ENCODE measurements at regions not wholly inside any gene's neighbourhood (a gene's known extent, or its start where the extent isn't known, plus 50 kb on each side); places are given as distances from the start of the nearest gene placed in this dataset.
"Not testable (repeated sequence)": the region's sequence is repeated elsewhere in the genome, so short reads cannot be mapped to it uniquely, and the experiment has no call there.

GRCh38 chr4:31246856-31247255, 526.7 kb downstream of the PCDH7 start:
- H3K27me3 Mint-ChIP-seq (ENCODE audit: unreplicated experiment): no peaks in the 10 kb centered on the region
- no peak overlapping the region for H3K4me3 Mint-ChIP-seq (ENCODE audit: unreplicated experiment)
- TF ChIP-seq, protein P1, sequence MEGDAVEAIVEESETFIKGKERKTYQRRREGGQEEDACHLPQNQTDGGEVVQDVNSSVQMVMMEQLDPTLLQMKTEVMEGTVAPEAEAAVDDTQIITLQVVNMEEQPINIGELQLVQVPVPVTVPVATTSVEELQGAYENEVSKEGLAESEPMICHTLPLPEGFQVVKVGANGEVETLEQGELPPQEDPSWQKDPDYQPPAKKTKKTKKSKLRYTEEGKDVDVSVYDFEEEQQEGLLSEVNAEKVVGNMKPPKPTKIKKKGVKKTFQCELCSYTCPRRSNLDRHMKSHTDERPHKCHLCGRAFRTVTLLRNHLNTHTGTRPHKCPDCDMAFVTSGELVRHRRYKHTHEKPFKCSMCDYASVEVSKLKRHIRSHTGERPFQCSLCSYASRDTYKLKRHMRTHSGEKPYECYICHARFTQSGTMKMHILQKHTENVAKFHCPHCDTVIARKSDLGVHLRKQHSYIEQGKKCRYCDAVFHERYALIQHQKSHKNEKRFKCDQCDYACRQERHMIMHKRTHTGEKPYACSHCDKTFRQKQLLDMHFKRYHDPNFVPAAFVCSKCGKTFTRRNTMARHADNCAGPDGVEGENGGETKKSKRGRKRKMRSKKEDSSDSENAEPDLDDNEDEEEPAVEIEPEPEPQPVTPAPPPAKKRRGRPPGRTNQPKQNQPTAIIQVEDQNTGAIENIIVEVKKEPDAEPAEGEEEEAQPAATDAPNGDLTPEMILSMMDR (IDR thresholded peaks at IDR 0.05; ENCODE audit: unreplicated experiment): no peak
- no peaks in the 10 kb centered on the region for H3K36me3 Mint-ChIP-seq (ENCODE audit: low read depth, unreplicated experiment)
- no peaks in the 10 kb centered on the region for H3K4me1 Mint-ChIP-seq (ENCODE audit: unreplicated experiment)
- no peak overlapping the region for H3K27ac Mint-ChIP-seq (ENCODE audit: unreplicated experiment)
- no peaks in the 10 kb centered on the region for H3K9me3 Mint-ChIP-seq (ENCODE audit: unreplicated experiment)
- DNase-seq (ENCODE audit: low spot score): no peak

DNA sequence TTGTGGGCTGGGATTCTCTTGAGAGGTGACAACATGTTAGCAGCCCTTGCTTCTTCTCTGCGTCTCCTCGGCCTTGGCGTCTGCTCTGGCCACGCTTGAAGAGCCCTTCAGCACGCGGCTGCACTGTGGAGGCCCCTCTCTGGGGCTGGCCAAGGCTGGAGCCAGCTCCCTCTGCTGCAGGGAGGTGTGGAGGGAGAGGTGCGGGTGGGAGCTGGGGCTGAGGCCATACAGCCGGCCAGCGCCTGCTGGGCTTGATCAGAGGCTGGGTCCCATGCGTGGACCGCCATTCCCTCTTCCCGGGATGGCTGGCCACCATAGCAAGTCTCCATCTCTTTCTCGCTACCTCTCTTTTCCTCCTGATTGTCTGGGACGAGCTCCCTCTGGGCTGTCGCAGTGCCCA, 539.0 kb downstream of the PCDH7 start:
- H3K27me3 Mint-ChIP-seq (ENCODE audit: unreplicated experiment): peaks cover 2% of the 10 kb centered on the region
- H3K27ac Mint-ChIP-seq (ENCODE audit: unreplicated experiment): no peak overlapping the region
- H3K4me1 Mint-ChIP-seq (ENCODE audit: unreplicated experiment): no peaks in the 10 kb centered on the region
- H3K4me3 Mint-ChIP-seq (ENCODE audit: unreplicated experiment): no peak overlapping the region
- no peaks in the 10 kb centered on the region for H3K9me3 Mint-ChIP-seq (ENCODE audit: unreplicated experiment)
- H3K36me3 Mint-ChIP-seq (ENCODE audit: low read depth, unreplicated experiment): no peaks in the 10 kb centered on the region
- TF ChIP-seq, protein P1 (IDR thresholded peaks at IDR 0.05; ENCODE audit: unreplicated experiment): no peak
- no peak for DNase-seq (ENCODE audit: low spot score)

DNA sequence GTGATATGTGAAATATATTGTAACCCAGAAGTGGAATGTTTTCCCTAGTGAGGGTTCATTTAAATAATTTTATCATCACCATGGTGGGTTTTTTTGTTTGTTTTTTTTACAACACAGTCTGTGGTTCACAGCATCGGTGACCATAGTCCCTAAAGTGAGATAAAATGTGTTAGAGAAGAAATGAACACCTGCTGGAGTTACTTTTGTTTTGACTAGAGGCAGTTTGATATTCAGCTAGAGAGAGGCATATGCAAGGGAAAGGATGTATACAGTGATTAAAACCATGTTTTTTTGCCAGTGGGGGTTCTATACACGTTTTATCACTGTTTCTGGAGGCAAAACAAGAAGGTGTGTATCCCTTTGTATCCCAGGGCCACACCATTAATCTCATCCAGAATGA, 541.5 kb downstream of the PCDH7 start:
- TF ChIP-seq, protein P1 (IDR thresholded peaks at IDR 0.05; ENCODE audit: unreplicated experiment): no peak

GRCh38 chr4:31266094-31266493, 545.9 kb downstream of the PCDH7 start:
- H3K4me3 Mint-ChIP-seq (ENCODE audit: unreplicated experiment); DNase-seq (ENCODE audit: low spot score); H3K27me3 Mint-ChIP-seq (ENCODE audit: unreplicated experiment); H3K27ac Mint-ChIP-seq (ENCODE audit: unreplicated experiment); H3K9me3 Mint-ChIP-seq (ENCODE audit: unreplicated experiment); H3K36me3 Mint-ChIP-seq (ENCODE audit: low read depth, unreplicated experiment); H3K4me1 Mint-ChIP-seq (ENCODE audit: unreplicated experiment): not testable (repeated sequence)

More for the DNA sequence above, 541.5 kb downstream of the PCDH7 start:
- H3K27ac Mint-ChIP-seq (ENCODE audit: unreplicated experiment): no peak overlapping the region
- no peaks in the 10 kb centered on the region for H3K9me3 Mint-ChIP-seq (ENCODE audit: unreplicated experiment)
- H3K36me3 Mint-ChIP-seq (ENCODE audit: low read depth, unreplicated experiment): no peaks in the 10 kb centered on the region
- no peaks in the 10 kb centered on the region for H3K4me1 Mint-ChIP-seq (ENCODE audit: unreplicated experiment)
- H3K27me3 Mint-ChIP-seq (ENCODE audit: unreplicated experiment): peaks cover 2% of the 10 kb centered on the region
- no peak for DNase-seq (ENCODE audit: low spot score)
- H3K4me3 Mint-ChIP-seq (ENCODE audit: unreplicated experiment): no peak overlapping the region

- no peak overlapping the region for H3K27ac Mint-ChIP-seq (ENCODE audit: unreplicated experiment)
- TF ChIP-seq, protein P1 (IDR thresholded peaks at IDR 0.05; ENCODE audit: unreplicated experiment): no peak
- no peaks in the 10 kb centered on the region for H3K27me3 Mint-ChIP-seq (ENCODE audit: unreplicated experiment)
- no peaks in the 10 kb centered on the region for H3K9me3 Mint-ChIP-seq (ENCODE audit: unreplicated experiment)
- H3K4me3 Mint-ChIP-seq (ENCODE audit: unreplicated experiment): no peak overlapping the region
- H3K36me3 Mint-ChIP-seq (ENCODE audit: low read depth, unreplicated experiment): no peaks in the 10 kb centered on the region
- no peak for DNase-seq (ENCODE audit: low spot score)
- no peaks in the 10 kb centered on the region for H3K4me1 Mint-ChIP-seq (ENCODE audit: unreplicated experiment)
Observed at GRCh38 chr4:31272331-31273061, 552.3 kb downstream of the PCDH7 start.

Data from endothelial cell (in vitro differentiated cells).